Neural cell (in vitro differentiated cells): ENCODE measurements at regions not wholly inside any gene's neighbourhood (a gene's known extent, or its start where the extent isn't known, plus 50 kb on each side); places are given as distances from the start of the nearest gene placed in this dataset.

Experiments used
- H2AFZ ChIP-seq: fragments of 200-600, 300-800 bp; sonication (generic), shearing (Covaris generic); 2 replicates; pipeline ENCODE4 v1.6.0; 2014; ENCODE audit warnings: low read depth, mild to moderate bottlenecking, antibody characterized with exemption, low read length, moderate library complexity
- H3F3A ChIP-seq: fragments of 200-600 bp; shearing (Covaris generic); 2 replicates; pipeline ENCODE4 v1.6.1; 2016; ENCODE audit warnings: mild to moderate bottlenecking, moderate library complexity, mixed read lengths, antibody characterized with exemption, low read length; ENCODE audit not compliant: insufficient read depth, poor library complexity, severe bottlenecking
- H3K27ac ChIP-seq: fragments of 200-600, 300-800 bp; sonication (generic), shearing (Covaris generic); 2 replicates; pipeline ENCODE4 v1.5.1; 2014; ENCODE audit warnings: mild to moderate bottlenecking, low read length, moderate library complexity
- H3K27me3 ChIP-seq: fragments of 300-800, 200-600 bp; sonication (generic), shearing (Covaris generic); 2 replicates; pipeline ENCODE4 v1.6.0; 2014; ENCODE audit warnings: mild to moderate bottlenecking, low read depth, low read length, moderate library complexity; ENCODE audit not compliant: insufficient read depth
- H3K36me3 ChIP-seq: fragments of 300-800, 200-600 bp; sonication (generic), shearing (Covaris generic); 2 replicates; pipeline ENCODE4 v1.5.1; 2014; ENCODE audit warnings: mild to moderate bottlenecking, antibody characterized with exemption, low read length, moderate library complexity; ENCODE audit not compliant: insufficient read depth
- H3K4me2 ChIP-seq: fragments of 300-800, 200-600 bp; sonication (generic), shearing (Covaris generic); 2 replicates; pipeline ENCODE4 v1.6.0; 2014; ENCODE audit warnings: mild to moderate bottlenecking, low read length
- H3K4me3 ChIP-seq: fragments of 300-800, 200-600 bp; sonication (generic), shearing (Covaris generic); 2 replicates; pipeline ENCODE4 v1.5.1; 2014; ENCODE audit warnings: mild to moderate bottlenecking, low read length, moderate library complexity
- H3K79me2 ChIP-seq: fragments of 200-600 bp; shearing (Covaris generic); replicated peaks from 2 replicates; pipeline ENCODE4 v1.6.0; 2014; ENCODE audit warnings: mild to moderate bottlenecking, low read length, moderate library complexity; ENCODE audit not compliant: insufficient read depth
- H3K9ac ChIP-seq: fragments of 300-800, 200-600 bp; sonication (generic), shearing (Covaris generic); 2 replicates; pipeline ENCODE4 v1.6.1; 2016; ENCODE audit warnings: mild to moderate bottlenecking, low read length, mixed read lengths
- H3K9me2 ChIP-seq: fragments of 200-600 bp; shearing (Covaris generic); 2 replicates; pipeline ENCODE4 v1.6.1; 2016; ENCODE audit warnings: mild to moderate bottlenecking, low read length, mixed read lengths; ENCODE audit not compliant: insufficient read depth
- H3K9me3 ChIP-seq: fragments of 200-600, 300-800 bp; sonication (generic), shearing (Covaris generic); 2 replicates; pipeline ENCODE4 v1.6.1; 2016; ENCODE audit warnings: mild to moderate bottlenecking, mixed run types, low read length, moderate library complexity, mixed read lengths
- H4K20me1 ChIP-seq: fragments of 200-600 bp; shearing (Covaris generic); 2 replicates; pipeline ENCODE4 v1.6.1; 2016; ENCODE audit warnings: mild to moderate bottlenecking, mixed run types; ENCODE audit not compliant: insufficient read depth
- EP300 ChIP-seq: fragments of 450-650 bp; conservative IDR thresholded peaks from 2 replicates; pipeline ENCODE4 v1.6.1; 2014; ENCODE audit warnings: antibody characterized with exemption, mild to moderate bottlenecking, moderate library complexity; ENCODE audit not compliant: poor library complexity, severe bottlenecking
- EZH2 ChIP-seq: fragments of 200-600, 300-800 bp; shearing (Covaris generic), sonication (generic); IDR thresholded peaks from 2 replicates; pipeline ENCODE4 v1.6.1; 2014; ENCODE audit warnings: antibody characterized with exemption, low read length, borderline replicate concordance, mild to moderate bottlenecking; ENCODE audit not compliant: insufficient read depth, poor library complexity, severe bottlenecking
- MXI1 ChIP-seq: fragments of 450-650 bp; conservative IDR thresholded peaks from 2 replicates; pipeline ENCODE4 v1.6.1; 2014; ENCODE audit warnings: antibody characterized with exemption, mild to moderate bottlenecking; ENCODE audit not compliant: poor library complexity, severe bottlenecking
- POLR2AphosphoS5 ChIP-seq: IDR thresholded peaks from 2 replicates; pipeline ENCODE4 v1.6.1; 2012
- RAD21 ChIP-seq: fragments of 450-650 bp; conservative IDR thresholded peaks from 2 replicates; pipeline ENCODE4 v1.6.1; 2014; ENCODE audit warnings: antibody characterized with exemption, mild to moderate bottlenecking, moderate library complexity
- SMC3 ChIP-seq: fragments of 450-650 bp; conservative IDR thresholded peaks from 2 replicates; pipeline ENCODE4 v1.6.1; 2014; ENCODE audit warnings: antibody characterized with exemption, mild to moderate bottlenecking, moderate library complexity; ENCODE audit not compliant: poor library complexity
- TAF1 ChIP-seq: IDR thresholded peaks from 2 replicates; pipeline ENCODE4 v1.6.1; 2012; ENCODE audit warnings: low read depth
- TF ChIP-seq, protein P1 (sequence below): IDR thresholded peaks from 2 replicates; pipeline ENCODE4 v1.6.1; 2012; ENCODE audit warnings: borderline replicate concordance
- TF ChIP-seq, protein P2 (sequence below): fragments of 450-650 bp; IDR thresholded peaks from 2 replicates; pipeline ENCODE4 v1.5.1; 2014; ENCODE audit warnings: antibody characterized with exemption, mild to moderate bottlenecking, moderate library complexity; ENCODE audit not compliant: poor library complexity, severe bottlenecking

DNA sequence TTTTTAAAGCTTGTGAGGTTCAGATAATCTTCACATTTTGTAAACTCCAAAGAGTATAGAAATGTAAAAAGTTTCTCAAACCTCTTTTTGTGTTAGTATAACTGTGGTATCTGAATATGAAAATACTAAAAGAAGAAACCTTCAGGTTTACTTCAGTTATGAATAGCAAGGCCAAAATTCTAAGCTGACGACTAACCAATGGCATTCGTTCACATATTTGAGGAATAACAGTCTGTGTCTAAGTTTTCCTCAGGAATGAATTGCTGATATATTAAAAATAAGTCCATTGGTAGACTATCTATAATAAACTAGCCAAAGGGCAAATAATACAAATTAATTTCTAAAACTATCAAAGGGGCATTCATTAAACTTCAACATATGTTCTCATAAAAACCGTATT, 206.0 kb downstream of the CXCL12 start:
- H3K79me2 ChIP-seq, result no peaks in the 10 kb centered on the region
- no peaks in the 10 kb centered on the region for H3F3A ChIP-seq
- H3K36me3 ChIP-seq, result no peaks in the 10 kb centered on the region
- no peak overlapping the region for H3K4me2 ChIP-seq
- H4K20me1 ChIP-seq, result no peaks in the 10 kb centered on the region
- H3K9ac ChIP-seq, result no peak overlapping the region
- H3K27ac ChIP-seq, result no peak overlapping the region
- no peak overlapping the region for H2AFZ ChIP-seq
- H3K9me3 ChIP-seq, result no peaks in the 10 kb centered on the region
- H3K9me2 ChIP-seq, result no peaks in the 10 kb centered on the region
- TF ChIP-seq EP300 (no peak), EZH2 (no peak), MXI1 (no peak), RAD21 (no peak), SMC3 (no peak), TAF1 (no peak), POLR2AphosphoS5 (no peak)
- TF ChIP-seq, protein P1, sequence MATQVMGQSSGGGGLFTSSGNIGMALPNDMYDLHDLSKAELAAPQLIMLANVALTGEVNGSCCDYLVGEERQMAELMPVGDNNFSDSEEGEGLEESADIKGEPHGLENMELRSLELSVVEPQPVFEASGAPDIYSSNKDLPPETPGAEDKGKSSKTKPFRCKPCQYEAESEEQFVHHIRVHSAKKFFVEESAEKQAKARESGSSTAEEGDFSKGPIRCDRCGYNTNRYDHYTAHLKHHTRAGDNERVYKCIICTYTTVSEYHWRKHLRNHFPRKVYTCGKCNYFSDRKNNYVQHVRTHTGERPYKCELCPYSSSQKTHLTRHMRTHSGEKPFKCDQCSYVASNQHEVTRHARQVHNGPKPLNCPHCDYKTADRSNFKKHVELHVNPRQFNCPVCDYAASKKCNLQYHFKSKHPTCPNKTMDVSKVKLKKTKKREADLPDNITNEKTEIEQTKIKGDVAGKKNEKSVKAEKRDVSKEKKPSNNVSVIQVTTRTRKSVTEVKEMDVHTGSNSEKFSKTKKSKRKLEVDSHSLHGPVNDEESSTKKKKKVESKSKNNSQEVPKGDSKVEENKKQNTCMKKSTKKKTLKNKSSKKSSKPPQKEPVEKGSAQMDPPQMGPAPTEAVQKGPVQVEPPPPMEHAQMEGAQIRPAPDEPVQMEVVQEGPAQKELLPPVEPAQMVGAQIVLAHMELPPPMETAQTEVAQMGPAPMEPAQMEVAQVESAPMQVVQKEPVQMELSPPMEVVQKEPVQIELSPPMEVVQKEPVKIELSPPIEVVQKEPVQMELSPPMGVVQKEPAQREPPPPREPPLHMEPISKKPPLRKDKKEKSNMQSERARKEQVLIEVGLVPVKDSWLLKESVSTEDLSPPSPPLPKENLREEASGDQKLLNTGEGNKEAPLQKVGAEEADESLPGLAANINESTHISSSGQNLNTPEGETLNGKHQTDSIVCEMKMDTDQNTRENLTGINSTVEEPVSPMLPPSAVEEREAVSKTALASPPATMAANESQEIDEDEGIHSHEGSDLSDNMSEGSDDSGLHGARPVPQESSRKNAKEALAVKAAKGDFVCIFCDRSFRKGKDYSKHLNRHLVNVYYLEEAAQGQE, result no peak
- TF ChIP-seq, protein P2, sequence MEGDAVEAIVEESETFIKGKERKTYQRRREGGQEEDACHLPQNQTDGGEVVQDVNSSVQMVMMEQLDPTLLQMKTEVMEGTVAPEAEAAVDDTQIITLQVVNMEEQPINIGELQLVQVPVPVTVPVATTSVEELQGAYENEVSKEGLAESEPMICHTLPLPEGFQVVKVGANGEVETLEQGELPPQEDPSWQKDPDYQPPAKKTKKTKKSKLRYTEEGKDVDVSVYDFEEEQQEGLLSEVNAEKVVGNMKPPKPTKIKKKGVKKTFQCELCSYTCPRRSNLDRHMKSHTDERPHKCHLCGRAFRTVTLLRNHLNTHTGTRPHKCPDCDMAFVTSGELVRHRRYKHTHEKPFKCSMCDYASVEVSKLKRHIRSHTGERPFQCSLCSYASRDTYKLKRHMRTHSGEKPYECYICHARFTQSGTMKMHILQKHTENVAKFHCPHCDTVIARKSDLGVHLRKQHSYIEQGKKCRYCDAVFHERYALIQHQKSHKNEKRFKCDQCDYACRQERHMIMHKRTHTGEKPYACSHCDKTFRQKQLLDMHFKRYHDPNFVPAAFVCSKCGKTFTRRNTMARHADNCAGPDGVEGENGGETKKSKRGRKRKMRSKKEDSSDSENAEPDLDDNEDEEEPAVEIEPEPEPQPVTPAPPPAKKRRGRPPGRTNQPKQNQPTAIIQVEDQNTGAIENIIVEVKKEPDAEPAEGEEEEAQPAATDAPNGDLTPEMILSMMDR, result no peak
- no peaks in the 10 kb centered on the region for H3K27me3 ChIP-seq
- no peak overlapping the region for H3K4me3 ChIP-seq

DNA sequence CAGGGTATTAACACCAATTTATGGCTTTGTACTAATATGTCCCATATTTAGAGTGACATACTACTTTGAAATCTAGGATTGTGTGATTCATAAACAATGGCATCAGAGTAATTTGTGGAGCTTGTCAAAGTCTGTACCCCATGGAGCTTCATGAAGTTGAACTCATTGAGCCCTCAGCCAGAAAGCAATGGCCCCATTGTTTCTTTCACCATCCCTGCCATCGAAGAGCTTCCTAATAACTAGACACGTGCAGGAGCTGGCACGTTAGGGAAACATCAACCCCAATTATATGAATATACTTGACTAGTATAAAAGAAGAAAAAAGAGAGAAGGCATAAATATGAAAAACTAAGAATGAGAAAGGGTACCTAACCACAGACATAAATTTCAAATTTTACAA, 206.6 kb downstream of the CXCL12 start:
- H3K4me2 ChIP-seq, result no peak overlapping the region
- no peak overlapping the region for H3K27ac ChIP-seq
- H4K20me1 ChIP-seq, result no peaks in the 10 kb centered on the region
- TF ChIP-seq RAD21 (no peak), EP300 (no peak)
- TF ChIP-seq, protein P2, result no peak
- H3F3A ChIP-seq, result no peaks in the 10 kb centered on the region
- H3K9me2 ChIP-seq, result no peaks in the 10 kb centered on the region
- no peak overlapping the region for H3K4me3 ChIP-seq
- no peak overlapping the region for H3K9ac ChIP-seq
- H3K79me2 ChIP-seq, result no peaks in the 10 kb centered on the region
- no peak overlapping the region for H2AFZ ChIP-seq
- H3K36me3 ChIP-seq, result no peaks in the 10 kb centered on the region
- no peaks in the 10 kb centered on the region for H3K9me3 ChIP-seq
- H3K27me3 ChIP-seq, result no peaks in the 10 kb centered on the region
